ENCODE measurements at regions not wholly inside any gene's neighbourhood (a gene's known extent, or its start where the extent isn't known, plus 50 kb on each side); places are given as distances from the start of the nearest gene placed in this dataset.
"Not testable (repeated sequence)": the region's sequence is repeated elsewhere in the genome, so short reads cannot be mapped to it uniquely, and the experiment has no call there.

GRCh38 chr10:3372281-3372680, 199.7 kb upstream of the PITRM1 start:
- H3K36me3 Mint-ChIP-seq (ENCODE audit: unreplicated experiment): no peaks in the 10 kb centered on the region
- H3K4me1 Mint-ChIP-seq (ENCODE audit: unreplicated experiment): no peaks in the 10 kb centered on the region
- no peak for DNase-seq (ENCODE audit: extremely low spot score, unreplicated experiment)
- no peaks in the 10 kb centered on the region for H3K27me3 Mint-ChIP-seq (ENCODE audit: unreplicated experiment)
- no peak overlapping the region for H3K4me3 Mint-ChIP-seq (ENCODE audit: unreplicated experiment)
- no peaks in the 10 kb centered on the region for H3K9me3 Mint-ChIP-seq (ENCODE audit: unreplicated experiment)
- TF ChIP-seq, protein P1, sequence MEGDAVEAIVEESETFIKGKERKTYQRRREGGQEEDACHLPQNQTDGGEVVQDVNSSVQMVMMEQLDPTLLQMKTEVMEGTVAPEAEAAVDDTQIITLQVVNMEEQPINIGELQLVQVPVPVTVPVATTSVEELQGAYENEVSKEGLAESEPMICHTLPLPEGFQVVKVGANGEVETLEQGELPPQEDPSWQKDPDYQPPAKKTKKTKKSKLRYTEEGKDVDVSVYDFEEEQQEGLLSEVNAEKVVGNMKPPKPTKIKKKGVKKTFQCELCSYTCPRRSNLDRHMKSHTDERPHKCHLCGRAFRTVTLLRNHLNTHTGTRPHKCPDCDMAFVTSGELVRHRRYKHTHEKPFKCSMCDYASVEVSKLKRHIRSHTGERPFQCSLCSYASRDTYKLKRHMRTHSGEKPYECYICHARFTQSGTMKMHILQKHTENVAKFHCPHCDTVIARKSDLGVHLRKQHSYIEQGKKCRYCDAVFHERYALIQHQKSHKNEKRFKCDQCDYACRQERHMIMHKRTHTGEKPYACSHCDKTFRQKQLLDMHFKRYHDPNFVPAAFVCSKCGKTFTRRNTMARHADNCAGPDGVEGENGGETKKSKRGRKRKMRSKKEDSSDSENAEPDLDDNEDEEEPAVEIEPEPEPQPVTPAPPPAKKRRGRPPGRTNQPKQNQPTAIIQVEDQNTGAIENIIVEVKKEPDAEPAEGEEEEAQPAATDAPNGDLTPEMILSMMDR (IDR thresholded peaks at IDR 0.05): no peak
- no peak overlapping the region for H3K27ac Mint-ChIP-seq (ENCODE audit: unreplicated experiment)

DNA sequence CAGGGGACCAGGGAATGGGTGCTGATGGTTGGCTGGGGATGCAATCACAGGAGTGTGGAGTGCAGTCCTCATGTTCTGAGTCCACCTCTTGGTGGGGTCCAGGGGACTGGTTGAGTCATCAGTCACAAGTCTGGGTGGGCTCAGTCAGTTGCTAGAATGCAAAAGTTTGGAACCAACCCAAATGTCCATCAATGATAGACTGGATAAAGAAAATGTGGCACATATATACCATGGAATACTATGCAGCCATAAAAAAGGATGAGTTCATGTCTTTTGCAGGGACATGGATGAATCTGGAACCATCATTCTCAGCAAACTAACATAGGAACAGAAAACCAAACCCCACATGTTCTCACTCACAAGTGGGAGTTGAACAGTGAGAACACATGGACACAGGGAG, 199.0 kb upstream of the PITRM1 start:
- not testable (repeated sequence) for H3K4me1 Mint-ChIP-seq (ENCODE audit: unreplicated experiment); DNase-seq (ENCODE audit: extremely low spot score, unreplicated experiment); H3K27me3 Mint-ChIP-seq (ENCODE audit: unreplicated experiment); H3K9me3 Mint-ChIP-seq (ENCODE audit: unreplicated experiment); H3K4me3 Mint-ChIP-seq (ENCODE audit: unreplicated experiment); H3K36me3 Mint-ChIP-seq (ENCODE audit: unreplicated experiment); H3K27ac Mint-ChIP-seq (ENCODE audit: unreplicated experiment)

- TF ChIP-seq, protein P1 (IDR thresholded peaks at IDR 0.05): no peak
- H3K36me3 Mint-ChIP-seq (ENCODE audit: unreplicated experiment): no peaks in the 10 kb centered on the region
- H3K9me3 Mint-ChIP-seq (ENCODE audit: unreplicated experiment): peaks cover 2% of the 10 kb centered on the region
- no peak for DNase-seq (ENCODE audit: extremely low spot score, unreplicated experiment)
- no peaks in the 10 kb centered on the region for H3K27me3 Mint-ChIP-seq (ENCODE audit: unreplicated experiment)
- no peaks in the 10 kb centered on the region for H3K4me1 Mint-ChIP-seq (ENCODE audit: unreplicated experiment)
- no peak overlapping the region for H3K27ac Mint-ChIP-seq (ENCODE audit: unreplicated experiment)
- H3K4me3 Mint-ChIP-seq (ENCODE audit: unreplicated experiment): no peak overlapping the region
These were observed 194.3 kb upstream of the PITRM1 start for GRCh38 chr10:3366735-3367405.

GRCh38 chr10:3366043-3366442, 193.5 kb upstream of the PITRM1 start:
- Mint-ChIP-seq H3K27ac (ENCODE audit: unreplicated experiment) (no peak overlapping the region), H3K9me3 (ENCODE audit: unreplicated experiment) (peaks cover 11% of the 10 kb centered on the region), H3K36me3 (ENCODE audit: unreplicated experiment) (peaks cover 3% of the 10 kb centered on the region), H3K4me1 (ENCODE audit: unreplicated experiment) (no peaks in the 10 kb centered on the region), H3K4me3 (ENCODE audit: unreplicated experiment) (no peak overlapping the region), H3K27me3 (ENCODE audit: unreplicated experiment) (no peaks in the 10 kb centered on the region)
- DNase-seq (ENCODE audit: extremely low spot score, unreplicated experiment): no peak
- TF ChIP-seq, protein P1 (IDR thresholded peaks at IDR 0.05): no peak

GRCh38 chr10:3365630-3366029, 193.0 kb upstream of the PITRM1 start:
- TF ChIP-seq, protein P1 (IDR thresholded peaks at IDR 0.05): no peak
- no peaks in the 10 kb centered on the region for H3K4me1 Mint-ChIP-seq (ENCODE audit: unreplicated experiment)
- peaks cover 3% of the 10 kb centered on the region for H3K36me3 Mint-ChIP-seq (ENCODE audit: unreplicated experiment)
- peaks cover 15% of the 10 kb centered on the region for H3K9me3 Mint-ChIP-seq (ENCODE audit: unreplicated experiment)
- DNase-seq (ENCODE audit: extremely low spot score, unreplicated experiment): no peak
- no peak overlapping the region for H3K27ac Mint-ChIP-seq (ENCODE audit: unreplicated experiment)
- no peak overlapping the region for H3K4me3 Mint-ChIP-seq (ENCODE audit: unreplicated experiment)
- no peaks in the 10 kb centered on the region for H3K27me3 Mint-ChIP-seq (ENCODE audit: unreplicated experiment)

Measured in osteocyte (in vitro differentiated cells).